Parathyroid adenoma (tissue), 2 donors: ENCODE measurements at regions not wholly inside any gene's neighbourhood (a gene's known extent, or its start where the extent isn't known, plus 50 kb on each side); places are given as distances from the start of the nearest gene placed in this dataset.

Experiments used
- H2AFZ ChIP-seq: fragments of 300-600 bp; sonication (generic); one replicate; pipeline ENCODE4 v1.7.0; 2017; ENCODE audit warnings: antibody characterized with exemption, mild to moderate bottlenecking
- H3K27ac ChIP-seq: fragments of 300-600 bp; sonication (generic); one replicate; pipeline ENCODE4 v1.7.0; 2017
- H3K27me3 ChIP-seq: fragments of 300-600 bp; sonication (generic); one replicate; pipeline ENCODE4 v1.7.0; 2017; ENCODE audit warnings: low read length; ENCODE audit not compliant: control insufficient read depth, insufficient read depth
- H3K36me3 ChIP-seq: fragments of 300-600 bp; sonication (generic); one replicate; pipeline ENCODE4 v1.7.0; 2017; ENCODE audit warnings: low read length; ENCODE audit not compliant: control insufficient read depth, insufficient read depth
- H3K4me1 ChIP-seq: fragments of 300-600 bp; sonication (generic); one replicate; pipeline ENCODE4 v1.7.0; 2017; ENCODE audit warnings: control low read depth
- H3K4me2 ChIP-seq: fragments of 300-600 bp; sonication (generic); one replicate; pipeline ENCODE4 v1.7.0; 2017; ENCODE audit warnings: low read length
- H3K4me3 ChIP-seq: fragments of 300-600 bp; sonication (generic); one replicate; pipeline ENCODE4 v1.7.0; 2017; ENCODE audit warnings: low read depth, low read length
- H3K79me2 ChIP-seq: fragments of 300-600 bp; sonication (generic); one replicate; pipeline ENCODE4 v1.7.0; 2017; ENCODE audit warnings: control low read depth
- H3K9ac ChIP-seq: fragments of 300-600 bp; sonication (generic); one replicate; pipeline ENCODE4 v1.7.0; 2017; ENCODE audit warnings: mild to moderate bottlenecking
- H3K9me3 ChIP-seq: fragments of 300-600 bp; sonication (generic); one replicate; pipeline ENCODE4 v1.7.0; 2017; ENCODE audit warnings: low read length; ENCODE audit not compliant: control insufficient read depth
- TF ChIP-seq, protein P1 (sequence below): fragments of 300-600 bp; sonication (generic); IDR thresholded peaks from one replicate; pipeline ENCODE4 v1.7.0; 2017; ENCODE audit warnings: antibody characterized with exemption, mild to moderate bottlenecking
- donor health status: primary hyperparathyroidism.

DNA sequence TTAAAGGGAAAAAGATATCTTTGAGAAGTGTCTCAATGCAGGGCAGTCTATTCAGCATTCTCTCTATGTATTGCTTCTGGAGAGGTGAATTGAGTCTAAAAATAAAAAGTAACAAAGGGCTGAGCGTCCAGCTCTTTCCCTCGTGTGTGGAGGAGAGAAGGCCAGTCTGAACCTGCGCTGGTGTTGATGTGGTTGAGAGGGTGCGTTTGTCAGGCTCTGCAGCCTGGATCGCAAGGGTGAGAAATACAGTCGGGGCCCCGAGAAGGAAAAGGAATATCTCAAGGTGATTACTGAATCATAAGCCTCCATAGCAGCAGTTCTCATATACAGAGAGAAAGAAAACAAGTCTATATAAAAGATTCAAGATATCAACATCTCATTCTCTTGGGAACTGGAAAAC lies 494.1 kb upstream of the MDFIC2 start:
- Histone ChIP-seq H3K9ac (no peak overlapping the region), H3K4me2 (no peak overlapping the region), H3K36me3 (no peaks in the 10 kb centered on the region), H3K27ac (no peak overlapping the region), H3K4me1 (no peaks in the 10 kb centered on the region), H3K4me3 (no peak overlapping the region), H3K79me2 (no peaks in the 10 kb centered on the region), H3K9me3 (no peaks in the 10 kb centered on the region), H3K27me3 (no peaks in the 10 kb centered on the region), H2AFZ (no peak overlapping the region)
- TF ChIP-seq, protein P1, sequence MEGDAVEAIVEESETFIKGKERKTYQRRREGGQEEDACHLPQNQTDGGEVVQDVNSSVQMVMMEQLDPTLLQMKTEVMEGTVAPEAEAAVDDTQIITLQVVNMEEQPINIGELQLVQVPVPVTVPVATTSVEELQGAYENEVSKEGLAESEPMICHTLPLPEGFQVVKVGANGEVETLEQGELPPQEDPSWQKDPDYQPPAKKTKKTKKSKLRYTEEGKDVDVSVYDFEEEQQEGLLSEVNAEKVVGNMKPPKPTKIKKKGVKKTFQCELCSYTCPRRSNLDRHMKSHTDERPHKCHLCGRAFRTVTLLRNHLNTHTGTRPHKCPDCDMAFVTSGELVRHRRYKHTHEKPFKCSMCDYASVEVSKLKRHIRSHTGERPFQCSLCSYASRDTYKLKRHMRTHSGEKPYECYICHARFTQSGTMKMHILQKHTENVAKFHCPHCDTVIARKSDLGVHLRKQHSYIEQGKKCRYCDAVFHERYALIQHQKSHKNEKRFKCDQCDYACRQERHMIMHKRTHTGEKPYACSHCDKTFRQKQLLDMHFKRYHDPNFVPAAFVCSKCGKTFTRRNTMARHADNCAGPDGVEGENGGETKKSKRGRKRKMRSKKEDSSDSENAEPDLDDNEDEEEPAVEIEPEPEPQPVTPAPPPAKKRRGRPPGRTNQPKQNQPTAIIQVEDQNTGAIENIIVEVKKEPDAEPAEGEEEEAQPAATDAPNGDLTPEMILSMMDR = no peak

DNA sequence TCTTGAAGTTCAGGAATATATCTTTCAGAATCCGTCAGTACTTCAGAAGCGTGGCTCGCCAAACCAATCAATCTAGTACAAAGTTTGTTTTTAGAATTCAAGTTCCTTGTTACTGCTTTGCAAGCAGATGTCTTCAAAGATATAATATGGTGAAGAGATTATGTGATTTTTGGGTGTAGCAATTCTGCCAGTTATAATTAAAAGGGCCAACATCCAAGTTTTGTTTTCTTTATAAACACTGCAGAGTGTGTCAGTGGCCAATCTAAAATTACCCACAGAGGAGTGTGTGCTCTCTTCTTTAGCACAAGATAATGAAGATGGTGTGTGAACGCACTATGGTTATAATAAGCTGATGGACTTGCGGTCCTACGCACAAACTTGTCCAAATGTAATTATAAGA lies 493.6 kb upstream of the MDFIC2 start:
- Histone ChIP-seq H2AFZ (no peak overlapping the region), H3K79me2 (no peaks in the 10 kb centered on the region), H3K9ac (no peak overlapping the region), H3K9me3 (no peaks in the 10 kb centered on the region), H3K36me3 (no peaks in the 10 kb centered on the region), H3K4me1 (no peaks in the 10 kb centered on the region), H3K27ac (no peak overlapping the region), H3K27me3 (no peaks in the 10 kb centered on the region), H3K4me2 (no peak overlapping the region), H3K4me3 (no peak overlapping the region)
- TF ChIP-seq, protein P1 = no peak

DNA sequence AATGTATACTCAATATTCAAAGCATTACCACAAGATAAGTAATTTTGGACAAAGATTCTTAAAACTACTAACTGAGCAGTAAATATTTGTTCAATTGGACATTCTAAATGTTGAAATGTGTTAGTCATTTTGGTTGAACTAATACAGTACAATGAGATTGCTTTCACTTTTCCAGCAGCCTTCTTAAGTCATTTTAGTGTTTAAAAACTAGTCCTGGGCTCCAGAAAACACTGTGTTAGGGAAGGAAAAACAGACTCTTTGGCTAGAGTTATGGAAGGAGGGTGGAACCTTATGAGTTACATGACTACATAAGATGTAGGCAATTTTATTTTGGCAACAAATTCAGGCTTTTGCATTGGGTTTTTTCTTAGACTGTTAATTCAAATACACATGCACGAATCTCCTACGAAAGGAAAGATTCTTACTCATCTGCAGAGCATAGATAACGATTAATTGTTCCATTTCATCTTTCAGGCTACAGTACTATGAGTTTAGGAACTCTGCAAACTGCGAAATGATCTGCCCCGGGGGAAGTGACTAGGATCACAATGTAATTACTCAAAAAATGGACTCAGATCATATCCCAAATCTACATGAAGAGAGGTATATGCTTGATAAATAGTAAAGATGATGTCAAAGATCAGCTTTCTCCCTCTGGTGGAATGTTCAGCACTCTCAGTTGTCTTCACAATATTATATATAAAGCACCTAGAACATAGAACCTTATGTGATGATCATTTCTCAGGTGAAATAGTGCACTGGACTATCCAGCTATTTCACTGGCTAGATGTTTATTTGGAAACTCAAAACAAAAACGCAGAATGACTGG lies 492.8 kb upstream of the MDFIC2 start:
- H3K4me3 ChIP-seq = no peak overlapping the region

DNA sequence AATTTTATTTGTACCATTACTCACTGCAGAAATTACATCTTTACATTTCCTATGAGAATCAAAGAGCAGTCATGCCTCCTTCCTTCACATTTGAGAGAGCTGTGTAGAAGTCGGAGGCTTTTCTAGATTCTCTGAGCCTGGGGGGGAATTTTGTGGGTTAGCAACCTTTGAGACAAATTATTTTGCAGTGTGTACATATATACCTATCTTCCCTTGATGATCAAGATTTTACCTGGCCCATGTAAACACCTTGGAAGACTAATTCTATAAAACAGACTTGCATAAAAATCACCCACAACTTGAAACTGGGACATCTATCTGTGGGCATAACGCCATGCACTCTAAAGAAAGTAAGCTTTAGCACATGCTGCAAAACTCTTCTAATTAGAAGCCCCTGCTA lies 491.5 kb upstream of the MDFIC2 start:
- no peaks in the 10 kb centered on the region for H3K79me2 ChIP-seq
- TF ChIP-seq, protein P1 = no peak
- H3K36me3 ChIP-seq = no peaks in the 10 kb centered on the region
- H2AFZ ChIP-seq = no peak overlapping the region
- no peaks in the 10 kb centered on the region for H3K27me3 ChIP-seq
- no peak overlapping the region for H3K9ac ChIP-seq
- H3K9me3 ChIP-seq = no peaks in the 10 kb centered on the region
- no peak overlapping the region for H3K4me2 ChIP-seq
- H3K27ac ChIP-seq = no peak overlapping the region
- H3K4me1 ChIP-seq = no peaks in the 10 kb centered on the region
- H3K4me3 ChIP-seq = no peak overlapping the region

More for the DNA sequence above, 492.8 kb upstream of the MDFIC2 start:
- no peak overlapping the region for H3K4me2 ChIP-seq
- H3K27ac ChIP-seq = no peak overlapping the region
- no peaks in the 10 kb centered on the region for H3K36me3 ChIP-seq
- H3K4me1 ChIP-seq = no peaks in the 10 kb centered on the region
- no peaks in the 10 kb centered on the region for H3K27me3 ChIP-seq
- TF ChIP-seq, protein P1 = no peak
- H3K79me2 ChIP-seq = no peaks in the 10 kb centered on the region
- no peak overlapping the region for H2AFZ ChIP-seq
- H3K9ac ChIP-seq = no peak overlapping the region
- no peaks in the 10 kb centered on the region for H3K9me3 ChIP-seq

DNA sequence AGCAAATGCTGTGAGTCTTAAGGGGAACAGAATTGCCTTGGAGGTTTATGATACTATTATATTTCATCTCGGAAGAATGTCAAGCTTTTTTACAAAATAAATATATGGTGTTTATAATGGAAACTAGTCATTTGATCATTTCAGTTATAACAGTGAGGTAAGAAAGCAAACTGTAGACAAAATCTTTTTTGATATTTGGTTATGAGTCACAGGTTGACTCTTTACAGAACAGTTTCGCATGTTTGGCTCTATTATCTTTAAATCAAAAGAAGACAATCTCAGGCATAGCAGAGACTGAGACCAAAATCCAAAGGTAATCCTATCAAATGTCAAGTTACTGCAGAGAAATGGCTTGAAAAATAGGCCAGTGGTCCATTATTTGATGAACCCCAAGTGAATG lies 490.9 kb upstream of the MDFIC2 start:
- no peak overlapping the region for H3K27ac ChIP-seq
- H3K4me2 ChIP-seq = no peak overlapping the region
- H3K79me2 ChIP-seq = no peaks in the 10 kb centered on the region
- no peaks in the 10 kb centered on the region for H3K27me3 ChIP-seq
- TF ChIP-seq, protein P1 = no peak
- no peaks in the 10 kb centered on the region for H3K9me3 ChIP-seq
- no peak overlapping the region for H3K4me3 ChIP-seq
- H3K4me1 ChIP-seq = no peaks in the 10 kb centered on the region
- no peak overlapping the region for H2AFZ ChIP-seq
- no peaks in the 10 kb centered on the region for H3K36me3 ChIP-seq
- H3K9ac ChIP-seq = no peak overlapping the region
